HepG2 (cell line): ENCODE measurements at regions not wholly inside any gene's neighbourhood (a gene's known extent, or its start where the extent isn't known, plus 50 kb on each side); places are given as distances from the start of the nearest gene placed in this dataset.

Experiments
- ATAC-seq: fragments of 200-7000 bp; cut with Tn5 transposase; 3 replicates; pipeline ENCODE4 v1.9.1; 2020; ENCODE audit warnings: mild to moderate bottlenecking, moderate library complexity
- BruUV-seq: library from RNA; stranded (reverse); fragments of 400-500 nt; replicated peaks from 2 replicates; lab custom pipeline; 2021; lab: Mats Ljungman, UMichigan
- CTCF ChIA-PET: fragments of 300-600 bp; formaldehyde crosslinking; extraction: SDS; loops from one replicate; lab custom pipeline; 2021; ENCODE audit warnings: low total read pairs, inconsistent platforms, low intra/inter-chr PET ratio; lab: Yijun Ruan, JAX
- POLR2A ChIA-PET: fragments of 350-600 bp; sonication (Branson Sonifier 250); formaldehyde crosslinking; loops from one replicate; lab custom pipeline; 2020; ENCODE audit warnings: antibody characterized with exemption, inconsistent platforms; lab: Yijun Ruan, JAX
- DNase-seq: peaks from one replicate; pipeline ENCODE4 v3.0.0-alpha.2; 2015; ENCODE audit warnings: low spot score
- FAIRE-seq: peaks from 3 replicates; lab custom pipeline; 2011; peaks lifted over from hg19 to GRCh38; lab: Jason Lieb, UNC
- H2AFZ ChIP-seq: one replicate; pipeline ENCODE4 v1.6.1; 2011; ENCODE audit warnings: low read length, inconsistent platforms
- H3K27ac ChIP-seq: fragments of 300-600 bp; 3 replicates; pipeline ENCODE4 v1.8.0; 2011; ENCODE audit warnings: mixed run types, mild to moderate bottlenecking, mixed read lengths, low read length, inconsistent platforms; ENCODE audit not compliant: insufficient read depth; ENCODE audit errors: extremely low read length
- H3K27me3 ChIP-seq, 2 experiments: fragments of 200-600 bp in 1 of 2; 2 replicates in 1 of 2; 3 replicates in 1 of 2; pipeline versions ENCODE4 v1.6.0 to v1.8.0; 2011; ENCODE audit warnings: low read length in 2 of 2, mild to moderate bottlenecking in 2 of 2, moderate library complexity in 2 of 2, inconsistent platforms in 1 of 2; ENCODE audit not compliant: insufficient read depth in 2 of 2, control insufficient read depth in 1 of 2
- H3K36me3 ChIP-seq, 2 experiments: fragments of 200-600 bp in 1 of 2; replicated peaks in 1 of 2; 2 replicates in 1 of 2; 3 replicates in 1 of 2; pipeline versions ENCODE4 v1.5.1 to v1.8.0; 2011; ENCODE audit warnings: low read length in 2 of 2, inconsistent platforms in 1 of 2; ENCODE audit not compliant: insufficient read depth in 2 of 2, control insufficient read depth in 1 of 2
- H3K4me1 ChIP-seq: 2 replicates; pipeline ENCODE4 v1.5.1; 2012; ENCODE audit warnings: low read length, inconsistent platforms; ENCODE audit not compliant: insufficient read depth
- H3K4me2 ChIP-seq: 2 replicates; pipeline ENCODE4 v1.6.0; 2011; ENCODE audit warnings: low read depth, low read length, inconsistent platforms
- H3K4me3 ChIP-seq, 3 experiments: fragments of 200-600 bp in 1 of 3; sonication (generic), shearing (Covaris generic) in 1 of 3; replicated peaks in 1 of 3; 2 replicates each; pipeline ENCODE4 v1.5.1; 2011 to 2016; ENCODE audit warnings: low read length in 3 of 3, inconsistent platforms in 2 of 3, low read depth in 2 of 3, mild to moderate bottlenecking in 2 of 3, control low read depth in 1 of 3, mixed read lengths in 1 of 3; ENCODE audit not compliant: insufficient read depth in 1 of 3
- H3K79me2 ChIP-seq: one replicate; pipeline ENCODE4 v1.6.1; 2011; ENCODE audit warnings: low read length, inconsistent platforms; ENCODE audit not compliant: insufficient read depth
- H3K9ac ChIP-seq: 2 replicates; pipeline ENCODE4 v1.6.0; 2011; ENCODE audit warnings: mild to moderate bottlenecking, low read depth, low read length, inconsistent platforms; ENCODE audit not compliant: insufficient read depth
- H3K9me3 ChIP-seq: 2 replicates; pipeline ENCODE4 v1.5.1; 2012; ENCODE audit warnings: mild to moderate bottlenecking, low read length
- H4K20me1 ChIP-seq: 2 replicates; pipeline ENCODE4 v1.6.0; 2011; ENCODE audit warnings: inconsistent platforms, mild to moderate bottlenecking, low read length, moderate library complexity; ENCODE audit not compliant: insufficient read depth
- ARID5B ChIP-seq: IDR thresholded peaks from 2 replicates; pipeline ENCODE4 v1.4.0; 2020; ENCODE audit warnings: mild to moderate bottlenecking, missing genetic modification reagents
- GZF1 ChIP-seq: sonication (generic); formaldehyde crosslinking; IDR thresholded peaks from 2 replicates; pipeline ENCODE4 v1.5.1; 2020; ENCODE audit warnings: mild to moderate bottlenecking, missing genetic modification reagents
- ZNF589 ChIP-seq: sonication (generic); formaldehyde crosslinking; conservative IDR thresholded peaks from 2 replicates; pipeline ENCODE4 v1.8.0; 2022; ENCODE audit warnings: mild to moderate bottlenecking, moderate library complexity, missing genetic modification reagents
- ZNF598 ChIP-seq: sonication (generic); formaldehyde crosslinking; IDR thresholded peaks from 2 replicates; pipeline ENCODE4 v1.5.1; 2020; ENCODE audit warnings: mild to moderate bottlenecking, missing genetic modification reagents, borderline replicate concordance
- ZNF768 ChIP-seq: sonication (generic); formaldehyde crosslinking; IDR thresholded peaks from 2 replicates; pipeline ENCODE4 v1.4.0; 2020; ENCODE audit warnings: missing genetic modification reagents
- WGBS: methylation state at CpG from one replicate; pipeline ENCODE4 v1.1.6; 2017; ENCODE audit warnings: low lambda C conversion rate; 5-methylcytosine and 5-hydroxymethylcytosine counted together
- in situ Hi-C: cut with HindIII; loops from 2 replicates; pipeline ENCODE4 v1.10.0; 2017; ENCODE audit warnings: low pct_unique_long_range_greater_than_20kb; ENCODE audit not compliant: extremely low pct_ligation_motif_present
- intact Hi-C: fragments of 100-400 bp; cut with micrococcal nuclease; formaldehyde crosslinking; loops from one replicate; pipeline ENCODE4 v1.10.0; 2022; ENCODE audit not compliant: unreplicated experiment

GRCh38 chr12:31207799-31208465 is 118.0 kb downstream of the SINHCAF start:
- Histone ChIP-seq H3K4me1 (no peaks in the 10 kb centered on the region), H2AFZ (no peak overlapping the region), H3K9me3 (no peaks in the 10 kb centered on the region), H3K4me2 (no peak overlapping the region), H3K36me3 (no peaks in the 10 kb centered on the region), H3K27ac (no peak overlapping the region), H3K9ac (no peak overlapping the region), H3K27me3 (no peaks in the 10 kb centered on the region; a peak in 1 of 5 replicates), H3K4me3 (no peak overlapping the region), H3K79me2 (no peaks in the 10 kb centered on the region), H4K20me1 (no peaks in the 10 kb centered on the region)
- DNase-seq (no peak), FAIRE-seq (no peak), ATAC-seq (no peak)
- ChIA-PET POLR2A (no interaction called here), CTCF (no interaction called here)
- 44% methylated on average over 3 of the region's 3 CpGs for WGBS
- in situ Hi-C loops (no loop called here), intact Hi-C loops (no loop called here)
- no TSS peak for BruUV-seq
- TF ChIP-seq ZNF768 (CRISPR knock-in tag) (no peak), ZNF598 (no peak), ZNF589 (no peak), GZF1 (CRISPR knock-in tag) (no peak), ARID5B (CRISPR knock-in tag) (no peak)
